ENCODE measurements at regions not wholly inside any gene's neighbourhood (a gene's known extent, or its start where the extent isn't known, plus 50 kb on each side); places are given as distances from the start of the nearest gene placed in this dataset.

DNA sequence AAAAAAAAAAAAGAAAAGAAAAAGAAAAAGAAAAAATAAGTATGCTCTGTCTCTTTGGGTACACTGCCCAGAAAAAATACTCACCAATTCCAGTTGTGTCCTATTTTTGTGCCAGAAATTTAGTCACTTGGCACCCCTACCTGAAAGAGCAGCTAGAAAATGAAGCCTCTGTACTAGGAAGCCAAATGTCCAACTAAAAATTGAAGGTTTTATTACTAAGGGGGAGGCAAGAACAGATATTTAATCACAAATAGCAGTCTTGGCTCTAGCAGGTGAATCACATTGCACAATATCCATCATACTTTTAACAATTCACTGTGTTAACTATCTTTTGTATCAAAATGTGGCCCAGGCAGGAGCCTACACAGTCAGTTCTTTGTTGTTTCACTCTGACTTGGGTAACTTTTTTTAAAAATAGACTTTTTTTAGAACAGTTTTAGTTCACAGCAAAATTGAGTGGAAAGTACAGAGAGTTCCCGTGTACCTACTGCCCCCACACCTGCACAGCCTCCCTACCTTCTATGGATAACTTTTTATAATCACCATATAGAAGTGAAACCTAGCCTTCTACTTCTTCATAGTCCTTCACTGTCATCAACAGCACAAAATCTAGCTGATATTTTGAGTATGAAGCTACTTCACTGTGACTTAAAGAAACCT, 87.1 kb upstream of the ATF7IP start:
- TF ChIP-seq CTCF (IDR thresholded peaks at IDR 0.05) = no peak
- TF ChIP-seq POLR2A (IDR thresholded peaks at IDR 0.05) = no peak

Data from esophagus squamous epithelium (tissue), 4 donors.